Erythroblast (primary cell): ENCODE measurements at regions not wholly inside any gene's neighbourhood (a gene's known extent, or its start where the extent isn't known, plus 50 kb on each side); places are given as distances from the start of the nearest gene placed in this dataset.

Experiments used
- GATA1 ChIP-seq: IDR thresholded peaks from 2 replicates; pipeline ENCODE4 v1.6.1; 2011; ENCODE audit warnings: low read depth, mild to moderate bottlenecking, control low read depth, low read length, moderate library complexity
- POLR2A ChIP-seq: IDR thresholded peaks from 2 replicates; pipeline ENCODE4 v1.6.1; 2011; ENCODE audit warnings: mild to moderate bottlenecking, low read length

DNA sequence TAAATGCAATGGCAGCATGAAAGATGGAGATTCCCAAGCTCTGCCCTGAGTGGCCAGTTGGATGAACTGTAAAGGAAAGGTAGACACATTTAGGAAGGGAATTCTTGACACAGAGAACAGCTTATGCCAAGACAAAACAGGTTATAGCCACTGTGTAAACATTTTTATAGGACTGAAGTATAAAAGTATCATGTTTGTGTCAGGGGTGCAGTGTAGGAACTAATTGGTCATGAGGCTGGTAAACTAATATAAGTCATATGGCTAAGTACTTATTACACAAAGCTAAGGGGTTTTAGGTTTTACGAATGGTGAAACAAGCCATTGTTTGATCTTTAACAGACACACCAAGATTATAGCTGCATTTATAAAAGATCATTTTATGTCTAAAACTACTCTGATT lies 207.7 kb upstream of the SLC16A7 start:
- TF ChIP-seq POLR2A (no peak), GATA1 (no peak)
